GM21737 (cell line): ENCODE measurements at regions not wholly inside any gene's neighbourhood (a gene's known extent, or its start where the extent isn't known, plus 50 kb on each side); places are given as distances from the start of the nearest gene placed in this dataset.
A peak's percentile ranks its signal among the peaks of the same experiment; 100 is the strongest.

ENCODE experiments used
- ATAC-seq: cut with Tn5 transposase; IDR thresholded peaks from one replicate; pipeline ENCODE4 v1.9.1; 2021; ENCODE audit warnings: mild to moderate bottlenecking, moderate library complexity; ENCODE audit not compliant: unreplicated experiment

- no peak for ATAC-seq
Observed at GRCh38 chr3:28877912-28878311, 403.0 kb upstream of the RBMS3 start.

GRCh38 chr3:28890373-28890772 is 390.5 kb upstream of the RBMS3 start:
- no peak for ATAC-seq

- ATAC-seq = no peak
Observed at GRCh38 chr3:28891485-28891884, 389.4 kb upstream of the RBMS3 start.

GRCh38 chr3:28900301-28900700 is 380.6 kb upstream of the RBMS3 start:
- ATAC-seq = no peak

GRCh38 chr3:28901018-28901417 is 379.9 kb upstream of the RBMS3 start:
- no peak for ATAC-seq

- no peak for ATAC-seq
Observed at GRCh38 chr3:28903171-28903601, 377.7 kb upstream of the RBMS3 start.

- ATAC-seq = no peak
Observed at GRCh38 chr3:28905798-28906197, 375.1 kb upstream of the RBMS3 start.

GRCh38 chr3:28906561-28907310 is 374.1 kb upstream of the RBMS3 start:
- ATAC-seq = no peak

- no peak for ATAC-seq
Observed at GRCh38 chr3:28907616-28908015, 373.3 kb upstream of the RBMS3 start.

GRCh38 chr3:28912120-28912885 is 368.6 kb upstream of the RBMS3 start:
- no peak for ATAC-seq

- ATAC-seq = no peak
Observed at GRCh38 chr3:28915741-28916500, 364.9 kb upstream of the RBMS3 start.

GRCh38 chr3:28916713-28917499 is 364.0 kb upstream of the RBMS3 start:
- ATAC-seq = peak; percentile 90

- ATAC-seq = no peak
Observed at GRCh38 chr3:28917895-28918475, 362.9 kb upstream of the RBMS3 start.

GRCh38 chr3:28922376-28922775 is 358.5 kb upstream of the RBMS3 start:
- ATAC-seq = no peak

GRCh38 chr3:28923994-28924393 is 356.9 kb upstream of the RBMS3 start:
- no peak for ATAC-seq

- no peak for ATAC-seq
Observed at GRCh38 chr3:28924744-28925360, 356.0 kb upstream of the RBMS3 start.

- no peak for ATAC-seq
Observed at GRCh38 chr3:28933337-28933736, 347.5 kb upstream of the RBMS3 start.

GRCh38 chr3:28934126-28934813 is 346.6 kb upstream of the RBMS3 start:
- ATAC-seq = no peak

- ATAC-seq = no peak
Observed at GRCh38 chr3:28935146-28935545, 345.7 kb upstream of the RBMS3 start.
